B cell (primary cell): ENCODE measurements at regions not wholly inside any gene's neighbourhood (a gene's known extent, or its start where the extent isn't known, plus 50 kb on each side); places are given as distances from the start of the nearest gene placed in this dataset.

Experiments used
- EZH2 ChIP-seq: IDR thresholded peaks from 2 replicates; pipeline ENCODE4 v1.6.1; 2012; ENCODE audit warnings: borderline replicate concordance, low read depth, mild to moderate bottlenecking, moderate library complexity, low read length; ENCODE audit not compliant: insufficient read depth, poor library complexity, severe bottlenecking
- TF ChIP-seq, protein P1 (sequence below): fragments of 200-600 bp; IDR thresholded peaks from one replicate; pipeline ENCODE4 v1.8.0; 2022; ENCODE audit warnings: antibody characterized with exemption, mild to moderate bottlenecking

- TF ChIP-seq, protein P1, sequence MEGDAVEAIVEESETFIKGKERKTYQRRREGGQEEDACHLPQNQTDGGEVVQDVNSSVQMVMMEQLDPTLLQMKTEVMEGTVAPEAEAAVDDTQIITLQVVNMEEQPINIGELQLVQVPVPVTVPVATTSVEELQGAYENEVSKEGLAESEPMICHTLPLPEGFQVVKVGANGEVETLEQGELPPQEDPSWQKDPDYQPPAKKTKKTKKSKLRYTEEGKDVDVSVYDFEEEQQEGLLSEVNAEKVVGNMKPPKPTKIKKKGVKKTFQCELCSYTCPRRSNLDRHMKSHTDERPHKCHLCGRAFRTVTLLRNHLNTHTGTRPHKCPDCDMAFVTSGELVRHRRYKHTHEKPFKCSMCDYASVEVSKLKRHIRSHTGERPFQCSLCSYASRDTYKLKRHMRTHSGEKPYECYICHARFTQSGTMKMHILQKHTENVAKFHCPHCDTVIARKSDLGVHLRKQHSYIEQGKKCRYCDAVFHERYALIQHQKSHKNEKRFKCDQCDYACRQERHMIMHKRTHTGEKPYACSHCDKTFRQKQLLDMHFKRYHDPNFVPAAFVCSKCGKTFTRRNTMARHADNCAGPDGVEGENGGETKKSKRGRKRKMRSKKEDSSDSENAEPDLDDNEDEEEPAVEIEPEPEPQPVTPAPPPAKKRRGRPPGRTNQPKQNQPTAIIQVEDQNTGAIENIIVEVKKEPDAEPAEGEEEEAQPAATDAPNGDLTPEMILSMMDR, result no peak
- TF ChIP-seq EZH2, result no peak
Measured at GRCh38 chr3:148612278-148612677, 85.4 kb upstream of the AGTR1 start.
